ENCODE measurements at regions not wholly inside any gene's neighbourhood (a gene's known extent, or its start where the extent isn't known, plus 50 kb on each side); places are given as distances from the start of the nearest gene placed in this dataset.

DNA sequence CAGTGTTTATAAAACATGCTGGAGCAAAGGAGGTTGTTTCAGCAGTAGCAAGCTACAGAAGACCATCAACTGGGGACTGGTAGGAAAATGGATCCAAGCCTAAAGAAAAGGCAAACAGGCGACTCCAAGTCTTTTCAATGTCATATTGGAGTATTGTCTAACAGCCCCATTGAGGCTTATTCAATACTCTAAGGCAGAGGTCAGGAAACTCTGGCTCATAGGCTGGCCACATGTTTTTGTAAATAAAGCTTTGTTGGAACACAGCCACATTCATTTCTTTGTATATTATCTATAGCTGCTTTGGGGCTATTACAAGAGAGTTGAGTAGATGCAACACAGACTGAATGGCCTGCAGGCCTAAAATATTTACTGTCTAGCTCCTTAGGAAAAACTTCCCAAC lies 77.5 kb downstream of the RPL22L1 start:
- TF ChIP-seq, protein P1, sequence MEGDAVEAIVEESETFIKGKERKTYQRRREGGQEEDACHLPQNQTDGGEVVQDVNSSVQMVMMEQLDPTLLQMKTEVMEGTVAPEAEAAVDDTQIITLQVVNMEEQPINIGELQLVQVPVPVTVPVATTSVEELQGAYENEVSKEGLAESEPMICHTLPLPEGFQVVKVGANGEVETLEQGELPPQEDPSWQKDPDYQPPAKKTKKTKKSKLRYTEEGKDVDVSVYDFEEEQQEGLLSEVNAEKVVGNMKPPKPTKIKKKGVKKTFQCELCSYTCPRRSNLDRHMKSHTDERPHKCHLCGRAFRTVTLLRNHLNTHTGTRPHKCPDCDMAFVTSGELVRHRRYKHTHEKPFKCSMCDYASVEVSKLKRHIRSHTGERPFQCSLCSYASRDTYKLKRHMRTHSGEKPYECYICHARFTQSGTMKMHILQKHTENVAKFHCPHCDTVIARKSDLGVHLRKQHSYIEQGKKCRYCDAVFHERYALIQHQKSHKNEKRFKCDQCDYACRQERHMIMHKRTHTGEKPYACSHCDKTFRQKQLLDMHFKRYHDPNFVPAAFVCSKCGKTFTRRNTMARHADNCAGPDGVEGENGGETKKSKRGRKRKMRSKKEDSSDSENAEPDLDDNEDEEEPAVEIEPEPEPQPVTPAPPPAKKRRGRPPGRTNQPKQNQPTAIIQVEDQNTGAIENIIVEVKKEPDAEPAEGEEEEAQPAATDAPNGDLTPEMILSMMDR (IDR thresholded peaks at IDR 0.05), result no peak

DNA sequence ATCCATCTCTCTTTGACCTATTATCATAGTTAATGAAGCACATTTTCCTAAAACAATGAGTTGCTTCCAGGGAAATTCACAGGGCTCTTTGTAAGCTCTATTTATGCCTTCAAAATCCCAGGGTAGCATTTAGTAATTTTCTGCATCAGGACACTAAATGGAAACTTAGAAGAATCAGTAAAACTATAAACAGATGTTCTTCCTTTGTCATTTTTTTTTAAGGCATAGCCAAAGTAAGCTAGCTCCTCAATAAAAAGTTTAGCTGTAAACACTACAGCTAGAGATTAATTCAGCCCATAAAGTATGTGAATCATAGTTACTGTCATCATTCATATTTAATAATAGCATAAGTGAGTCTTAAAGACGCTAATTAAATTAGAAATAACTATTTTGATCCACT lies 79.3 kb downstream of the RPL22L1 start:
- TF ChIP-seq, protein P1 (IDR thresholded peaks at IDR 0.05), result no peak

DNA sequence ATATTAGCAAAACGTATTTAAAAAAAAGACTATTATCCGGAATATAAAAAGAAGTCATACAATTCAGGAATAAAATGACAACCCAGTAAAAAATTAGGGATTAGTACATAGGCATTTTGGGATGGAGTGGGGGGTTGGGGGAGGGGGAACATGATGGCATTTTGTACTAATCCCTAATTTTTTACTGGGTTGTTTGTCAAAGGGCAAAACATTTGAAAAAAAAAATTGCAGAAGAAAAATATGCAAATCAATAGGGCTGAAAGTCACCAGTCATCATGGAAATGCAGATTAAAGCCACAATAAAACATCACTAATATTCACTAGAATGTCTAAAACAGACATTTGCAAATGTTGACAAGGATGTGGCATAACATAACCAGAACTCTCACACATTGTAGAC lies 82.5 kb downstream of the RPL22L1 start:
- TF ChIP-seq, protein P1 (IDR thresholded peaks at IDR 0.05), result no peak

DNA sequence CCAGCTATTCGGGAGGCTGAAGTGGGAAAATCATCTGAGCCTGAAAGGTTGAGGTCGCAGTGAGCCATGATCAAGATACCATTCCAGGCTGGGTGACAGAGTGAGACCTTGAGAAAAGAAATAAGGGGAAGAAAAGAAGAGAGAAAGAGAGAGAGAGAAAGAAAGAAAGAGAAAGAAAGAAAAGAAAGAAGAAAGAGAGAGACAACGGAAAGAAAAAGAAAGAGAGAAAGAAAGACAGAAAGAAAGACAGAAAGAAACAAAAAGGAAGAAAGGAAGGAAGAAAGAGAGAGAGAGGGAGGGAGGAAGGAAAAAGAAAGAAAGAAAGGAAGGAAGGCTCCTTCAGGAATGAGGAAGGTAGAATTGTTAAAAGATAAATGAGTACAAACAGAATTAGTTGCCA lies 84.5 kb downstream of the RPL22L1 start:
- TF ChIP-seq, protein P1 (IDR thresholded peaks at IDR 0.05), result no peak

DNA sequence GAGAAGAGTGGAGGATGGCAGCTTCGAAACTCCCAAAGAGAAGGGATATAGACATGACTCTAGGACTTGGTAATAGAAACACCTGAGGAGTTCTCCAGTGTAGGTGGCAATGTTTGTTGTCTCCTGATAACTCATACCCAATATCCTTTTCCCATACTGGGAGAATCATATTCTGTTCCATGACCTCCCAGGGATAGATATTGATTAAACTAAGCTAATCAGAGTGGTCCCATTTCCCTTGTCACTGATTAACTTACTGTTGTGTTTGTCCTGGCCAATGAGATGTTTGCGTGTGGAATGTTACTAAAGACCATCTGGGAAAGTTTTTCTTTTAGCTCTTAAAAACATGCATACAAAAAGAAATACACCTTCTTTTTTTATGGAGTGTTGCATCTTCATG lies 85.6 kb downstream of the RPL22L1 start:
- TF ChIP-seq, protein P1 (IDR thresholded peaks at IDR 0.05), result no peak

DNA sequence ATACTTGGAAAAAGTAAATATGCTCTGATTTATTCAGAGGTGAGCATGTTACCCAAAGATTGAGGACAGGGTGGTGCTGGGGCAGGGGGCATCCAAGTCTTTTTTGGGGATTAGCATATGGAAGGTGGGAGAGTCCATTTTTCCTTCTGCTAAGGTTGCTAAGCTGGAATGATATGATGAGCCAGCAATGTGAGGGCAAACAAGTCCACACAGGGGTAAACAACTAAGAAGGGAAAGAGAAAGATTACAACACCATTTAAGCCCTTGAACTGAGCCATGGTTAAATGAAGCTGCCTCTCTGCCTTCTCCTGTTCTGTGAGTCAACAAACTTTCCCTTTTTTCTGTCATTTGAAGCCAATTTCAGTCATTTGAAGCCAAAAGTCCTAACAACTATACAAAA lies 89.0 kb downstream of the RPL22L1 start:
- TF ChIP-seq, protein P1 (IDR thresholded peaks at IDR 0.05), result no peak

DNA sequence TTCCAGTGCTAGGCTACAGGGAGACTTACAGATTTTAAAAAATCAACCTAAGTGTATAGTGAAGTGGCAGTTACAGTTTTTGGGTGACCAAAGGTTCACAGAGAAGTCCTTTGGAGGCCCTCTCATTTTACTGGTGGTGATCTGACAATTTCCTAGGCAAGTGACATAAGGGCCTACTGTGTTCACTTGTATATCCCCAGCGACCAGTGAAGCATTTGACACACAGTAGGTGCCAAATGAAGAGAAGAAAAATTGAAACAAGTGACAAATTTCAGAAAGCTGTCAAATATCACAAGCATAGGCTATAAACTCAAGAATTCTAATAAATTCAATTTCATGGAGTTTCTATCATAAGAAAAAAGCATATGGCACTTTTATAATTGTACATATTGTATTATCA lies 89.5 kb downstream of the RPL22L1 start:
- TF ChIP-seq, protein P1 (IDR thresholded peaks at IDR 0.05), result no peak

Measured in LNCAP (cell line).